ENCODE measurements at regions not wholly inside any gene's neighbourhood (a gene's known extent, or its start where the extent isn't known, plus 50 kb on each side); places are given as distances from the start of the nearest gene placed in this dataset.

DNA sequence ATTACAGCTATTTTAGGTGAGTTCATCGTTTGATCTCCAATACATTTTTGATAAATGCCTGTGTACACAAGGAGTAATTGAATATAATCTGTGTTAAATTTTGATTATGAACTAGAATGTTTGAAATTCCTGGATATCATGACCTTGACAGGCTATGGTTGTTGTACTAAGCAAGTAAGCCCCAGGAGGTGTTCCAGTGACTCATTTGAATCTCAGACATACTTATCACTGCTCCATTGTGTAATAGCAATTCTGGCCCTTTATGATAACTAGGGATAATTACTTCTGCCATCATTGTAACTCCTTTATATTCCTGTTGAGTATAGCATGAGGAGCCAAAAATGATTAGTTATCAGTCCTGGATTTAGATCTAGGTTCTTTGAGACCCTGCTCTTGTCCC, 1424.6 kb upstream of the ADGRB3 start:
- no peak overlapping the region for H3K27ac Mint-ChIP-seq
- H3K36me3 Mint-ChIP-seq = no peaks in the 10 kb centered on the region
- H3K4me3 ChIP-seq (ENCODE audit: low read length in 2 of 2) = no peak overlapping the region
- ChIA-PET CTCF (ENCODE audit: partially characterized antibody) (no interaction called here), POLR2A (ENCODE audit: partially characterized antibody) (no interaction called here)
- no peaks in the 10 kb centered on the region for H3K27me3 Mint-ChIP-seq
- no peaks in the 10 kb centered on the region for H3K9me3 ChIP-seq (ENCODE audit: control insufficient read depth in 1 of 2, low read length in 2 of 2)
- H3K4me3 Mint-ChIP-seq = no peak overlapping the region
- intact Hi-C loops (cut with micrococcal nuclease) = no loop called here
- peaks cover 0 to 10% (median 4%) of the 10 kb centered on the region in 8 donors for H3K9me3 Mint-ChIP-seq
- H3K4me1 Mint-ChIP-seq = no peaks in the 10 kb centered on the region
- H3K27ac ChIP-seq (ENCODE audit: low read depth, low read length) = no peak overlapping the region
- DNase-seq = no peak
- no peaks in the 10 kb centered on the region for H3K36me3 ChIP-seq (ENCODE audit: insufficient read depth, low read length)
- H3K4me1 ChIP-seq (ENCODE audit: insufficient read depth, low read length) = no peaks in the 10 kb centered on the region
- H3K27me3 ChIP-seq (ENCODE audit: insufficient read depth, low read length) = no peaks in the 10 kb centered on the region

DNA sequence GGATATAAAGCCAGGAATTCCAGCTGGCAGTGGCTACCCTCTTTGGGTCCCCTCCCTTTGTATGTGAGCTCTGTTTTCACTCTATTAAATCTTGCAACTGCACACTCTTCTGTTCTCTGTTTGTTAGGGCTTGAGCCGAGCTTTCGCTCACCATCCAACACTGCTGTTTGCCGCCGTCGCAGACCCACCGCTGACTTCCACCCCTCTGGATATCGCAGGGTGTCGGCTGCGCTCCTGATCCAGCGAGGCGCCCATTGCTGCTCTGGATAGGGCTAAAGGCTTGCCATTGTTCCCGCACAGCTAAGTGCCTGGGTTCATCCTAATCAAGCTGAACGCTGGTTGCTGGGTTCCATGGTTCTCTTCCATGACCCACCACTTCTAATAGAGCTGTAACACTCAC, 1433.5 kb upstream of the ADGRB3 start:
- ChIA-PET POLR2A (ENCODE audit: partially characterized antibody) (no interaction called here), CTCF (ENCODE audit: partially characterized antibody) (no interaction called here)
- Mint-ChIP-seq H3K9me3 (peaks cover 0 to 30% (median 13%) of the 10 kb centered on the region in 8 donors), H3K36me3 (no peaks in the 10 kb centered on the region), H3K4me1 (no peaks in the 10 kb centered on the region), H3K27me3 (no peaks in the 10 kb centered on the region), H3K27ac (no peak overlapping the region), H3K4me3 (no peak overlapping the region)
- Histone ChIP-seq H3K27me3 (ENCODE audit: insufficient read depth, low read length) (no peaks in the 10 kb centered on the region), H3K9me3 (ENCODE audit: control insufficient read depth in 1 of 2, low read length in 2 of 2) (peaks cover 0 to 6% of the 10 kb centered on the region in 2 donors), H3K27ac (ENCODE audit: low read depth, low read length) (no peak overlapping the region), H3K4me1 (ENCODE audit: insufficient read depth, low read length) (no peaks in the 10 kb centered on the region), H3K4me3 (ENCODE audit: low read length in 2 of 2) (no peak overlapping the region), H3K36me3 (ENCODE audit: insufficient read depth, low read length) (no peaks in the 10 kb centered on the region)
- intact Hi-C loops (cut with micrococcal nuclease) = no loop called here
- no peak for DNase-seq

DNA sequence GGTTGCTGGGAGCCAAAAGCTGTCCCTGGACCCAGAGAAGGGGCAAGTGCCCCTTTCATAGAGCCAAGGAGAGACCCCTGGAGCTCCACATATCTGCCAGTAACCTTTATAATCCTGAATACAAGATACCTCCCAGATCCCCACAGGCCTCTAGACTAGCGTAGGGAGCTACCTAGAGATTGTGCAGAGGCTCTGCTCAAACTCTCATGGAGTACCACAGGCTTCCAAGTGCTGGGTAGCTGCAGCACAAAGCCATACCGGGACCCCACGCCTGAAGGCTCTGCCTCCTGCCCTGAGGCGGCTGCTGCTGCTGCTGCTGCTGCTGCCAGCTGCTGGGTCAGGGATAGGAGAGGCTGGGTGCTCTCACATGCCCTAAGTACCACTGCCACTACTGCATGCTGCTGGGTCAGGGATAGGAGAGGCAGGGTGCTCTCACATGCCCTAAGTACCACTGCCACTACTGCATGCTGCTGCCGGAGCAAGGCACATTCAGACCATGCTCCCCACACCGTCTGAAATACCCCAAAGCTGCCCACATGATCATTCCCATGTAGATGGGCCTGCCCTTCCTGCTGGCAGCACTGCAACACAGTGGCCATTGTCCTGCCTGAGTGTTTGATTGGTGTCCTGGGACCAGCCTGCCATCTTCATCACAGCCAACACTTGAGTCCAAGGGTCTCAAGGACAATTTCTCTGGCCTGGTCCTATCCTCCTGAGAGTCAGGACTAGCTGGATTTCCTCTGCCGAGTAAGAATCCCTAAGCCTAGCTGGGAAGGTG, 1434.3 kb upstream of the ADGRB3 start:
- H3K4me1 Mint-ChIP-seq = no peaks in the 10 kb centered on the region
- Histone ChIP-seq H3K27ac (ENCODE audit: low read depth, low read length) (no peak overlapping the region), H3K4me1 (ENCODE audit: insufficient read depth, low read length) (no peaks in the 10 kb centered on the region), H3K4me3 (ENCODE audit: low read length in 2 of 2) (no peak overlapping the region), H3K36me3 (ENCODE audit: insufficient read depth, low read length) (no peaks in the 10 kb centered on the region), H3K27me3 (ENCODE audit: insufficient read depth, low read length) (no peaks in the 10 kb centered on the region), H3K9me3 (ENCODE audit: control insufficient read depth in 1 of 2, low read length in 2 of 2) (peaks cover 0 to 6% of the 10 kb centered on the region in 2 donors)
- H3K4me3 Mint-ChIP-seq = no peak overlapping the region
- peaks cover 0 to 30% (median 10%) of the 10 kb centered on the region in 8 donors for H3K9me3 Mint-ChIP-seq
- H3K27me3 Mint-ChIP-seq = no peaks in the 10 kb centered on the region
- intact Hi-C loops (cut with micrococcal nuclease) = no loop called here
- ChIA-PET CTCF (ENCODE audit: partially characterized antibody) (no interaction called here), POLR2A (ENCODE audit: partially characterized antibody) (no interaction called here)
- H3K27ac Mint-ChIP-seq = no peak overlapping the region
- no peaks in the 10 kb centered on the region for H3K36me3 Mint-ChIP-seq
- DNase-seq = no peak

DNA sequence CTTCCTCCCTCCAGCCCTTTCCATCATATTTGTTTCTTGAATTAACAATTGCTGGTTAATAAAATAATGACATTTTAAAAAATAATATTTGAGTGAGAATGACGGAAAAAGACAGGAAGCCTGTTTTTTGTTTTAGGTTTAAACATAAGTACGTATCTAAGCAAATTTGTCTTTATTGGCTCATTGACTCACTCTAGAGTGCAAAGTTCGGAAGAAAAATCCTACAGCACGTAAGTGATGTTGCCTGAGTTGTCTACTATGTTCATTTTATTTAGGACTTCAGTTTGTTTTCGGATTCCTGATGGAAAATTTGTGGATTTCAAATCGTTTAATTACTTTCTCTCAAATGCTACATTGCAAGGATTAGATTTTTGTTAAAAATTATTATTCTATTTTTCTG, 1435.7 kb upstream of the ADGRB3 start:
- Histone ChIP-seq H3K4me1 (ENCODE audit: insufficient read depth, low read length) (no peaks in the 10 kb centered on the region), H3K27me3 (ENCODE audit: insufficient read depth, low read length) (no peaks in the 10 kb centered on the region), H3K36me3 (ENCODE audit: insufficient read depth, low read length) (no peaks in the 10 kb centered on the region), H3K4me3 (ENCODE audit: low read length in 2 of 2) (no peak overlapping the region), H3K27ac (ENCODE audit: low read depth, low read length) (no peak overlapping the region), H3K9me3 (ENCODE audit: control insufficient read depth in 1 of 2, low read length in 2 of 2) (peaks cover 0 to 6% of the 10 kb centered on the region in 2 donors)
- Mint-ChIP-seq H3K4me1 (no peaks in the 10 kb centered on the region), H3K4me3 (no peak overlapping the region), H3K9me3 (peaks cover 0 to 27% (median 10%) of the 10 kb centered on the region in 8 donors), H3K27ac (no peak overlapping the region), H3K27me3 (no peaks in the 10 kb centered on the region), H3K36me3 (no peaks in the 10 kb centered on the region)
- POLR2A ChIA-PET (ENCODE audit: partially characterized antibody) = no interaction called here
- no peak for DNase-seq
- intact Hi-C loops (cut with micrococcal nuclease) = no loop called here
- CTCF ChIA-PET (ENCODE audit: partially characterized antibody) = no interaction called here

DNA sequence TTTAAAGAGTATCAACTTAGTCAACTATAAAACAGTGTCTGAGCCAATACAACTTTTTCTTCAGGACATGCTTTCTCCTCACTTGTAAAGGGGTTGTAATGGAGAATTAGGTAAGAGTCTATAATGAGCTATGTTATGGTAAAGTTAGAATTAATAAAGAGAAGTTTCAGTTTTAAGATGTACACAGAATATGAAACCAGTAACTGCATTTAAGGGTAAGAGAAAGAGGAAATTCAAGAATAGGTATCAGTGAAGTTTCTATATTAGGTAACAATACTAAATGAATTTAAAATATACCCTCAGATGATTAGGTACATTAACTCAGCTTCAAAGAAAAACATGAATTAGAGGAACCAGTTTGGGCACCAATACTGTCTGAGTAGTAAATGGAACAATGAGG, 1444.3 kb upstream of the ADGRB3 start:
- no peak for DNase-seq
- ChIA-PET CTCF (ENCODE audit: partially characterized antibody) (no interaction called here), POLR2A (ENCODE audit: partially characterized antibody) (no interaction called here)
- intact Hi-C loops (cut with micrococcal nuclease) = no loop called here
- no peak overlapping the region for H3K27ac Mint-ChIP-seq
- no peak overlapping the region for H3K4me3 Mint-ChIP-seq
- Histone ChIP-seq H3K4me3 (ENCODE audit: low read length in 2 of 2) (no peak overlapping the region), H3K27ac (ENCODE audit: low read depth, low read length) (no peak overlapping the region), H3K36me3 (ENCODE audit: insufficient read depth, low read length) (no peaks in the 10 kb centered on the region), H3K9me3 (ENCODE audit: control insufficient read depth in 1 of 2, low read length in 2 of 2) (no peaks in the 10 kb centered on the region), H3K27me3 (ENCODE audit: insufficient read depth, low read length) (no peaks in the 10 kb centered on the region), H3K4me1 (ENCODE audit: insufficient read depth, low read length) (no peaks in the 10 kb centered on the region)
- no peaks in the 10 kb centered on the region for H3K4me1 Mint-ChIP-seq
- H3K36me3 Mint-ChIP-seq = no peaks in the 10 kb centered on the region
- no peaks in the 10 kb centered on the region for H3K27me3 Mint-ChIP-seq
- H3K9me3 Mint-ChIP-seq = peaks cover 0 to 8% (median 0%) of the 10 kb centered on the region in 8 donors

DNA sequence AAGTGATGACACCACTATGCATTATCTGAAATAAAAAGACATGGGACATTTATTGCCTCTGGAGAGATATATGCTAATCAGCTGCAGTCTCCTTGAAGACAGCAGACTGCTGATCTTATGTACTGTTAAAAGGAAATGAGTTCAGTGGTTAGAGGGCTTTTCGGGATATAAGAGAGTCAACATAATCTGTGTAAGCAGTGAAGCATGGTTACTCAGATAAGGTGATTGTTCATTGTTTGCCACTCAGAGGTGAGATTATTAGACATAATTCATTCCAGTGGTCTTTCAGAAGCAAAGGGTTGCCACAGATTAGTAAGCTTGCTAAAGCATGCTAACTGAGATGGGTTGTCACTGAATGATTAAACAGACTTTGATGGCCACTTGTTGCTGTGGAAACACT, 1450.7 kb upstream of the ADGRB3 start:
- intact Hi-C loops (cut with micrococcal nuclease) = no loop called here
- H3K4me3 ChIP-seq (ENCODE audit: low read length in 2 of 2) = no peak overlapping the region
- ChIA-PET CTCF (ENCODE audit: partially characterized antibody) (no interaction called here), POLR2A (ENCODE audit: partially characterized antibody) (no interaction called here)
- no peak overlapping the region for H3K27ac Mint-ChIP-seq
- no peaks in the 10 kb centered on the region for H3K4me1 Mint-ChIP-seq
- H3K27me3 Mint-ChIP-seq = no peaks in the 10 kb centered on the region
- H3K27me3 ChIP-seq (ENCODE audit: insufficient read depth, low read length) = no peaks in the 10 kb centered on the region
- H3K9me3 ChIP-seq (ENCODE audit: control insufficient read depth in 1 of 2, low read length in 2 of 2) = no peaks in the 10 kb centered on the region
- H3K36me3 Mint-ChIP-seq = no peaks in the 10 kb centered on the region
- H3K9me3 Mint-ChIP-seq = peaks cover 0 to 7% (median 0%) of the 10 kb centered on the region in 8 donors
- DNase-seq = no peak
- H3K4me3 Mint-ChIP-seq = no peak overlapping the region
- H3K4me1 ChIP-seq (ENCODE audit: insufficient read depth, low read length) = no peaks in the 10 kb centered on the region
- H3K36me3 ChIP-seq (ENCODE audit: insufficient read depth, low read length) = no peaks in the 10 kb centered on the region
- no peak overlapping the region for H3K27ac ChIP-seq (ENCODE audit: low read depth, low read length)

DNA sequence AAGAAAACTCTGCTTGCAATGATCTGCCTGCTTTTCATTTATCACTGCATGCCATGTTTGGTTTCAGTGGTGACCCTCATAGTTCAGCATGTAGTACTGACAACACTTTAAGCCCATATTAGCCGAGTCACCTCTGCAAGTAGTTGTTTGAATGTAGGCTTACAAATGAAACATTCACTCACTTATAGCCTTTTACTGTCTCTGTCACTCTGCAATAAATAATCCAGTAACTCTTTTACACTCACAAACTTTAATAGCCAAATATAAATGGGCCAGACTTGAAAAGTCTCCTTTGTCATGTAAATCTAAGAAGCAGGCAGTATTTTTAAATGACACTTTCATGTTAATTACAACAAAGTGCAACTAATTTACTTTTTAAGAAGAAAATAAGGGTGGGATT, 1460.0 kb upstream of the ADGRB3 start:
- Mint-ChIP-seq H3K9me3 (peaks cover 0 to 3% (median 1%) of the 10 kb centered on the region in 8 donors), H3K27me3 (no peaks in the 10 kb centered on the region), H3K27ac (no peak overlapping the region), H3K4me1 (no peaks in the 10 kb centered on the region), H3K36me3 (no peaks in the 10 kb centered on the region), H3K4me3 (no peak overlapping the region)
- Histone ChIP-seq H3K4me1 (ENCODE audit: insufficient read depth, low read length) (no peaks in the 10 kb centered on the region), H3K9me3 (ENCODE audit: control insufficient read depth in 1 of 2, low read length in 2 of 2) (no peaks in the 10 kb centered on the region), H3K27me3 (ENCODE audit: insufficient read depth, low read length) (no peaks in the 10 kb centered on the region), H3K4me3 (ENCODE audit: low read length in 2 of 2) (no peak overlapping the region), H3K36me3 (ENCODE audit: insufficient read depth, low read length) (no peaks in the 10 kb centered on the region), H3K27ac (ENCODE audit: low read depth, low read length) (no peak overlapping the region)
- ChIA-PET CTCF (ENCODE audit: partially characterized antibody) (no interaction called here), POLR2A (ENCODE audit: partially characterized antibody) (no interaction called here)
- DNase-seq = no peak
- intact Hi-C loops (cut with micrococcal nuclease) = no loop called here

DNA sequence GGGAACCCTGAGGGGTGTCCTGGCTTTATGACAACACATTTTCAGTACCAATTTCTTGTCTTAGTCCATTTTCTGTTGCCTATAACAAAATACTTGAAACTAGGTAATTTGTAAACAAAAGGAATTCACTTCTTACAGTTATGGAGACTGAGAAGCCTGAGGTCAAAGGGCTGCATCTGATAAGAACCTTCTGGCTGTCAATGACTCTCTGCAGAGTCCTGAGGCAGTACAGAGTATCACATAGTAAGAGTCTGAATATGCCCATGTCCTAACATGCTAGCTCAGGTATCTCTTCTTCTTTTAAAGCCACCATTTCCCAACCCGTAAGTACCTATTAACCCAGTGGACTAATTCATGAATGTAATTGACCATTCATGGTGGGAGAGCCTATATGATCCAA, 1458.6 kb upstream of the EYS start:
- no peak overlapping the region for H3K27ac Mint-ChIP-seq
- intact Hi-C loops (cut with micrococcal nuclease) = no loop called here
- no peaks in the 10 kb centered on the region for H3K4me1 Mint-ChIP-seq
- H3K36me3 ChIP-seq (ENCODE audit: insufficient read depth, low read length) = no peaks in the 10 kb centered on the region
- H3K27me3 ChIP-seq (ENCODE audit: insufficient read depth, low read length) = no peaks in the 10 kb centered on the region
- ChIA-PET POLR2A (ENCODE audit: partially characterized antibody) (no interaction called here), CTCF (ENCODE audit: partially characterized antibody) (no interaction called here)
- H3K9me3 ChIP-seq (ENCODE audit: control insufficient read depth in 1 of 2, low read length in 2 of 2) = peaks cover 0 to 7% of the 10 kb centered on the region in 2 donors
- H3K9me3 Mint-ChIP-seq = peaks cover 5 to 21% (median 11%) of the 10 kb centered on the region in 8 donors
- H3K27me3 Mint-ChIP-seq = no peaks in the 10 kb centered on the region
- no peaks in the 10 kb centered on the region for H3K4me1 ChIP-seq (ENCODE audit: insufficient read depth, low read length)
- no peak overlapping the region for H3K4me3 ChIP-seq (ENCODE audit: low read length in 2 of 2)
- no peak for DNase-seq
- no peaks in the 10 kb centered on the region for H3K36me3 Mint-ChIP-seq
- no peak overlapping the region for H3K4me3 Mint-ChIP-seq
- H3K27ac ChIP-seq (ENCODE audit: low read depth, low read length) = no peak overlapping the region
